ENCODE measurements at regions not wholly inside any gene's neighbourhood (a gene's known extent, or its start where the extent isn't known, plus 50 kb on each side); places are given as distances from the start of the nearest gene placed in this dataset.
"Not testable (repeated sequence)": the region's sequence is repeated elsewhere in the genome, so short reads cannot be mapped to it uniquely, and the experiment has no call there.

GRCh38 chr12:111246477-111247011 lies 122.4 kb downstream of the PHETA1 start (continued):
- TF ChIP-seq BACH2 (CRISPR knock-in tag; IDR thresholded peaks at IDR 0.05; ENCODE audit: borderline replicate concordance) (no peak), ZNF70 (CRISPR knock-in tag; IDR thresholded peaks at IDR 0.05) (no peak), OSR1 (CRISPR knock-in tag; IDR thresholded peaks at IDR 0.05) (no peak), ARNTL (CRISPR knock-in tag; IDR thresholded peaks at IDR 0.05; ENCODE audit: borderline replicate concordance, low read depth) (no peak), ZC3H10 (CRISPR knock-in tag; IDR thresholded peaks at IDR 0.05) (no peak), ZNF565 (CRISPR knock-in tag; conservative IDR thresholded peaks at IDR 0.05; ENCODE audit: low read depth) (no peak)

- no peak for ATAC-seq
- TF ChIP-seq ZNF70 (CRISPR knock-in tag; IDR thresholded peaks at IDR 0.05) (no peak), ZNF565 (CRISPR knock-in tag; conservative IDR thresholded peaks at IDR 0.05; ENCODE audit: low read depth) (no peak), TOX (CRISPR knock-in tag; IDR thresholded peaks at IDR 0.05; ENCODE audit: borderline replicate concordance) (no peak), BACH2 (CRISPR knock-in tag; IDR thresholded peaks at IDR 0.05; ENCODE audit: borderline replicate concordance) (no peak), TSHZ2 (CRISPR knock-in tag; IDR thresholded peaks at IDR 0.05) (no peak), ESRRG (CRISPR knock-in tag; IDR thresholded peaks at IDR 0.05) (no peak), POU6F1 (CRISPR knock-in tag; IDR thresholded peaks at IDR 0.05; ENCODE audit: borderline replicate concordance, low read depth) (no peak), CSRNP3 (CRISPR knock-in tag; IDR thresholded peaks at IDR 0.05) (no peak), ARNTL (CRISPR knock-in tag; IDR thresholded peaks at IDR 0.05; ENCODE audit: borderline replicate concordance, low read depth) (no peak), TCF4 (CRISPR knock-in tag; IDR thresholded peaks at IDR 0.05; ENCODE audit: borderline replicate concordance) (no peak), PATZ1 (CRISPR knock-in tag; IDR thresholded peaks at IDR 0.05; ENCODE audit: borderline replicate concordance) (no peak)
These were observed 123.0 kb downstream of the PHETA1 start for GRCh38 chr12:111245701-111246476.

GRCh38 chr12:111244673-111245072 lies 124.2 kb downstream of the PHETA1 start:
- ATAC-seq: no peak
- TF ChIP-seq SNAI2 (CRISPR knock-in tag; IDR thresholded peaks at IDR 0.05) (no peak), TCF4 (CRISPR knock-in tag; IDR thresholded peaks at IDR 0.05; ENCODE audit: borderline replicate concordance) (peak; percentile 46; the same call in 1 of the 2 replicates)

- not testable (repeated sequence) for ATAC-seq
These were observed 126.1 kb downstream of the PHETA1 start for GRCh38 chr12:111242817-111243216.

GRCh38 chr12:111242184-111242583 lies 126.7 kb downstream of the PHETA1 start:
- TF ChIP-seq TCF4 (CRISPR knock-in tag; IDR thresholded peaks at IDR 0.05; ENCODE audit: borderline replicate concordance): no peak
- TF ChIP-seq ZC3H10 (CRISPR knock-in tag; IDR thresholded peaks at IDR 0.05): no peak
- no peak for TF ChIP-seq CSDC2 (CRISPR knock-in tag; IDR thresholded peaks at IDR 0.05)
- TF ChIP-seq PPARA (CRISPR knock-in tag; IDR thresholded peaks at IDR 0.05; ENCODE audit: borderline replicate concordance): no peak
- TF ChIP-seq CREB5 (CRISPR knock-in tag; IDR thresholded peaks at IDR 0.05; ENCODE audit: low read depth): no peak
- no peak for TF ChIP-seq PATZ1 (CRISPR knock-in tag; IDR thresholded peaks at IDR 0.05; ENCODE audit: borderline replicate concordance)
- no peak for TF ChIP-seq POU6F1 (CRISPR knock-in tag; IDR thresholded peaks at IDR 0.05; ENCODE audit: borderline replicate concordance, low read depth)
- no peak for TF ChIP-seq RARB (CRISPR knock-in tag; IDR thresholded peaks at IDR 0.05)
- no peak for TF ChIP-seq ARNTL (CRISPR knock-in tag; IDR thresholded peaks at IDR 0.05; ENCODE audit: borderline replicate concordance, low read depth)
- no peak for TF ChIP-seq ESRRG (CRISPR knock-in tag; IDR thresholded peaks at IDR 0.05)
- ATAC-seq: no peak
